HEK293 (cell line): ENCODE measurements at regions not wholly inside any gene's neighbourhood (a gene's known extent, or its start where the extent isn't known, plus 50 kb on each side); places are given as distances from the start of the nearest gene placed in this dataset.

Source experiments
- TCF7L2 ChIP-seq: IDR thresholded peaks from 2 replicates; pipeline ENCODE4 v1.6.1; 2011; ENCODE audit warnings: low read depth, mild to moderate bottlenecking, inconsistent platforms, low read length, moderate library complexity, borderline replicate concordance
- ZBTB1 ChIP-seq: fragments of 450-650 bp; formaldehyde crosslinking; IDR thresholded peaks from 2 replicates; pipeline ENCODE4 v1.5.1; 2016; ENCODE audit warnings: missing biosample characterization, missing genetic modification characterization
- ZFP3 ChIP-seq: fragments of 450-650 bp; formaldehyde crosslinking; IDR thresholded peaks from 2 replicates; pipeline ENCODE4 v1.5.1; 2016; ENCODE audit warnings: low read depth, missing biosample characterization, missing genetic modification characterization
- ZFP37 ChIP-seq: fragments of 450-650 bp; formaldehyde crosslinking; IDR thresholded peaks from 2 replicates; pipeline ENCODE4 v1.5.1; 2016; ENCODE audit warnings: missing biosample characterization, missing genetic modification characterization
- ZNF132 ChIP-seq: fragments of 450-650 bp; formaldehyde crosslinking; IDR thresholded peaks from 2 replicates; pipeline ENCODE4 v1.5.1; 2017; ENCODE audit warnings: missing biosample characterization, missing genetic modification characterization, borderline replicate concordance
- ZNF274 ChIP-seq, 2 experiments: fragments of 200-500 bp in 1 of 2; fragments of 450-650 bp in 1 of 2; sonication (Bioruptor generic) in 1 of 2; formaldehyde crosslinking in 1 of 2; IDR thresholded peaks; 2 replicates each; pipeline versions ENCODE4 v1.5.1 to v1.6.1; 2014 to 2016; ENCODE audit warnings: borderline replicate concordance in 1 of 2, inconsistent platforms in 1 of 2, low read length in 1 of 2, missing biosample characterization in 1 of 2, missing genetic modification characterization in 1 of 2
- ZNF48 ChIP-seq: fragments of 450-650 bp; formaldehyde crosslinking; IDR thresholded peaks from 2 replicates; pipeline ENCODE4 v1.5.1; 2016; ENCODE audit warnings: missing biosample characterization, missing genetic modification characterization
- ZNF501 ChIP-seq: fragments of 450-650 bp; formaldehyde crosslinking; IDR thresholded peaks from 2 replicates; pipeline ENCODE4 v1.5.1; 2016; ENCODE audit warnings: missing biosample characterization, missing genetic modification characterization
- TF ChIP-seq, protein P1 (sequence below): fragments of 450-650 bp; formaldehyde crosslinking; IDR thresholded peaks from 2 replicates; pipeline ENCODE4 v1.5.1; 2016; ENCODE audit warnings: missing biosample characterization, missing genetic modification characterization
- TF ChIP-seq, protein P2 (sequence below): fragments of 450-650 bp; formaldehyde crosslinking; IDR thresholded peaks from 2 replicates; pipeline ENCODE4 v1.5.1; 2016; ENCODE audit warnings: missing biosample characterization, missing genetic modification characterization
- TF ChIP-seq, protein P3 (sequence below): fragments of 450-650 bp; formaldehyde crosslinking; IDR thresholded peaks from 2 replicates; pipeline ENCODE4 v1.5.1; 2016; ENCODE audit warnings: missing biosample characterization, missing genetic modification characterization
- TF ChIP-seq, protein P4 (sequence below): sonication (generic); formaldehyde crosslinking; IDR thresholded peaks from 2 replicates; pipeline ENCODE4 v1.8.1; 2022; ENCODE audit warnings: mild to moderate bottlenecking, moderate library complexity, missing genetic modification reagents

DNA sequence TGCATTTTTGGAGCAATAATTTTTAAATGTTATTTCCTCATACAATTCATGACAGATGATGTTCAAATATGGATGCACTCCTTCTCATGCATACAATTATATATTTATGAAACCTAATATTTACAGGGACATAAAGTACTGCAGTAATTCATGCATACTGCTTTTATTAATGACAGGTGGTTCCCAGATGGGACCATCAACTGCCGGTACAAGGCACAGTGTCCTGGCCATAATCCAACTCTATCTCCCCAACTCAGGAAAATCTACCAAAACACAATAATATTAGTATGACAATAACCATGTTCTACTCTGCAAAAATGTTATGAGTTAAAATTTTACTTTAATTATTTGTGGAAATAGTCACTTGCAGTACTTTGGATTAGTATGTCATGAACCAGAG lies 77.8 kb downstream of the VIP start:
- TF ChIP-seq, protein P1, sequence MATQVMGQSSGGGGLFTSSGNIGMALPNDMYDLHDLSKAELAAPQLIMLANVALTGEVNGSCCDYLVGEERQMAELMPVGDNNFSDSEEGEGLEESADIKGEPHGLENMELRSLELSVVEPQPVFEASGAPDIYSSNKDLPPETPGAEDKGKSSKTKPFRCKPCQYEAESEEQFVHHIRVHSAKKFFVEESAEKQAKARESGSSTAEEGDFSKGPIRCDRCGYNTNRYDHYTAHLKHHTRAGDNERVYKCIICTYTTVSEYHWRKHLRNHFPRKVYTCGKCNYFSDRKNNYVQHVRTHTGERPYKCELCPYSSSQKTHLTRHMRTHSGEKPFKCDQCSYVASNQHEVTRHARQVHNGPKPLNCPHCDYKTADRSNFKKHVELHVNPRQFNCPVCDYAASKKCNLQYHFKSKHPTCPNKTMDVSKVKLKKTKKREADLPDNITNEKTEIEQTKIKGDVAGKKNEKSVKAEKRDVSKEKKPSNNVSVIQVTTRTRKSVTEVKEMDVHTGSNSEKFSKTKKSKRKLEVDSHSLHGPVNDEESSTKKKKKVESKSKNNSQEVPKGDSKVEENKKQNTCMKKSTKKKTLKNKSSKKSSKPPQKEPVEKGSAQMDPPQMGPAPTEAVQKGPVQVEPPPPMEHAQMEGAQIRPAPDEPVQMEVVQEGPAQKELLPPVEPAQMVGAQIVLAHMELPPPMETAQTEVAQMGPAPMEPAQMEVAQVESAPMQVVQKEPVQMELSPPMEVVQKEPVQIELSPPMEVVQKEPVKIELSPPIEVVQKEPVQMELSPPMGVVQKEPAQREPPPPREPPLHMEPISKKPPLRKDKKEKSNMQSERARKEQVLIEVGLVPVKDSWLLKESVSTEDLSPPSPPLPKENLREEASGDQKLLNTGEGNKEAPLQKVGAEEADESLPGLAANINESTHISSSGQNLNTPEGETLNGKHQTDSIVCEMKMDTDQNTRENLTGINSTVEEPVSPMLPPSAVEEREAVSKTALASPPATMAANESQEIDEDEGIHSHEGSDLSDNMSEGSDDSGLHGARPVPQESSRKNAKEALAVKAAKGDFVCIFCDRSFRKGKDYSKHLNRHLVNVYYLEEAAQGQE (tag by site-specific recombination) = no peak
- TF ChIP-seq ZNF274 (IDR thresholded peaks at IDR 0.05; ENCODE audit: low read length) (no peak), ZNF274 (tag by site-specific recombination; IDR thresholded peaks at IDR 0.05; ENCODE audit: borderline replicate concordance) (no peak), ZFP3 (tag by site-specific recombination) (no peak), ZFP37 (tag by site-specific recombination) (no peak), ZNF132 (no peak), TCF7L2 (no peak), ZNF501 (tag by site-specific recombination) (no peak), ZBTB1 (tag by site-specific recombination) (no peak), ZNF48 (no peak)
- TF ChIP-seq, protein P2, sequence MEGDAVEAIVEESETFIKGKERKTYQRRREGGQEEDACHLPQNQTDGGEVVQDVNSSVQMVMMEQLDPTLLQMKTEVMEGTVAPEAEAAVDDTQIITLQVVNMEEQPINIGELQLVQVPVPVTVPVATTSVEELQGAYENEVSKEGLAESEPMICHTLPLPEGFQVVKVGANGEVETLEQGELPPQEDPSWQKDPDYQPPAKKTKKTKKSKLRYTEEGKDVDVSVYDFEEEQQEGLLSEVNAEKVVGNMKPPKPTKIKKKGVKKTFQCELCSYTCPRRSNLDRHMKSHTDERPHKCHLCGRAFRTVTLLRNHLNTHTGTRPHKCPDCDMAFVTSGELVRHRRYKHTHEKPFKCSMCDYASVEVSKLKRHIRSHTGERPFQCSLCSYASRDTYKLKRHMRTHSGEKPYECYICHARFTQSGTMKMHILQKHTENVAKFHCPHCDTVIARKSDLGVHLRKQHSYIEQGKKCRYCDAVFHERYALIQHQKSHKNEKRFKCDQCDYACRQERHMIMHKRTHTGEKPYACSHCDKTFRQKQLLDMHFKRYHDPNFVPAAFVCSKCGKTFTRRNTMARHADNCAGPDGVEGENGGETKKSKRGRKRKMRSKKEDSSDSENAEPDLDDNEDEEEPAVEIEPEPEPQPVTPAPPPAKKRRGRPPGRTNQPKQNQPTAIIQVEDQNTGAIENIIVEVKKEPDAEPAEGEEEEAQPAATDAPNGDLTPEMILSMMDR (tag by site-specific recombination) = no peak
- TF ChIP-seq, protein P3, sequence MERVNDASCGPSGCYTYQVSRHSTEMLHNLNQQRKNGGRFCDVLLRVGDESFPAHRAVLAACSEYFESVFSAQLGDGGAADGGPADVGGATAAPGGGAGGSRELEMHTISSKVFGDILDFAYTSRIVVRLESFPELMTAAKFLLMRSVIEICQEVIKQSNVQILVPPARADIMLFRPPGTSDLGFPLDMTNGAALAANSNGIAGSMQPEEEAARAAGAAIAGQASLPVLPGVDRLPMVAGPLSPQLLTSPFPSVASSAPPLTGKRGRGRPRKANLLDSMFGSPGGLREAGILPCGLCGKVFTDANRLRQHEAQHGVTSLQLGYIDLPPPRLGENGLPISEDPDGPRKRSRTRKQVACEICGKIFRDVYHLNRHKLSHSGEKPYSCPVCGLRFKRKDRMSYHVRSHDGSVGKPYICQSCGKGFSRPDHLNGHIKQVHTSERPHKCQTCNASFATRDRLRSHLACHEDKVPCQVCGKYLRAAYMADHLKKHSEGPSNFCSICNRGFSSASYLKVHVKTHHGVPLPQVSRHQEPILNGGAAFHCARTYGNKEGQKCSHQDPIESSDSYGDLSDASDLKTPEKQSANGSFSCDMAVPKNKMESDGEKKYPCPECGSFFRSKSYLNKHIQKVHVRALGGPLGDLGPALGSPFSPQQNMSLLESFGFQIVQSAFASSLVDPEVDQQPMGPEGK (tag by site-specific recombination) = no peak
- TF ChIP-seq, protein P4, sequence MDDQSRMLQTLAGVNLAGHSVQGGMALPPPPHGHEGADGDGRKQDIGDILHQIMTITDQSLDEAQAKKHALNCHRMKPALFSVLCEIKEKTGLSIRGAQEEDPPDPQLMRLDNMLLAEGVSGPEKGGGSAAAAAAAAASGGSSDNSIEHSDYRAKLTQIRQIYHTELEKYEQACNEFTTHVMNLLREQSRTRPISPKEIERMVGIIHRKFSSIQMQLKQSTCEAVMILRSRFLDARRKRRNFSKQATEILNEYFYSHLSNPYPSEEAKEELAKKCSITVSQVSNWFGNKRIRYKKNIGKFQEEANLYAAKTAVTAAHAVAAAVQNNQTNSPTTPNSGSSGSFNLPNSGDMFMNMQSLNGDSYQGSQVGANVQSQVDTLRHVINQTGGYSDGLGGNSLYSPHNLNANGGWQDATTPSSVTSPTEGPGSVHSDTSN (CRISPR knock-in tag) = no peak
